ENCODE measurements at regions not wholly inside any gene's neighbourhood (a gene's known extent, or its start where the extent isn't known, plus 50 kb on each side); places are given as distances from the start of the nearest gene placed in this dataset.

DNA sequence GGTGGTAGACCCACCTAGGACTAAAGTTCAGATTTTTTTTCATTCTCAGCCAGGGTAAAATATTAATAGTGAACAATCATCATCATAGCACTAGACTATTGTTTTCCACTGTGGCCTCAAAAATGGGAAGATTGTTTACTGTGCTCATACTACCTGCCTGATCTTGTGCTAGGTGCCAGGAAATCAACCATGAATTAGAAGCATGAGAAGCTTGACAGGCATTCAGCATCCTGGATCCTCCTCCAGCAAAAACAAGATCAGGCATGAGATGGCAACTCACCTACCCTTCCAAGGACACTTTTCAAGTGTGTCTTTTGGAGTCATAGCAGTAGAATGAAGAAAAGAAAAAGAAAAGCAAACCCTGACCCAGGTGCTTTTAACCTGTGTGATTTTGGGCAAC lies 174.2 kb downstream of the CYLD start:
- no peaks in the 10 kb centered on the region for H3K9me3 ChIP-seq
- peaks cover 14% of the 10 kb centered on the region for H3K27me3 ChIP-seq
- no peaks in the 10 kb centered on the region for H3K36me3 ChIP-seq
- H3K4me1 ChIP-seq (ENCODE audit: control insufficient read depth in 1 of 2, insufficient read depth in 1 of 2, low read depth in 1 of 2, low read length in 1 of 2), result no peaks in the 10 kb centered on the region
- H3K27ac ChIP-seq, result no peak overlapping the region
- TF ChIP-seq, protein P1, sequence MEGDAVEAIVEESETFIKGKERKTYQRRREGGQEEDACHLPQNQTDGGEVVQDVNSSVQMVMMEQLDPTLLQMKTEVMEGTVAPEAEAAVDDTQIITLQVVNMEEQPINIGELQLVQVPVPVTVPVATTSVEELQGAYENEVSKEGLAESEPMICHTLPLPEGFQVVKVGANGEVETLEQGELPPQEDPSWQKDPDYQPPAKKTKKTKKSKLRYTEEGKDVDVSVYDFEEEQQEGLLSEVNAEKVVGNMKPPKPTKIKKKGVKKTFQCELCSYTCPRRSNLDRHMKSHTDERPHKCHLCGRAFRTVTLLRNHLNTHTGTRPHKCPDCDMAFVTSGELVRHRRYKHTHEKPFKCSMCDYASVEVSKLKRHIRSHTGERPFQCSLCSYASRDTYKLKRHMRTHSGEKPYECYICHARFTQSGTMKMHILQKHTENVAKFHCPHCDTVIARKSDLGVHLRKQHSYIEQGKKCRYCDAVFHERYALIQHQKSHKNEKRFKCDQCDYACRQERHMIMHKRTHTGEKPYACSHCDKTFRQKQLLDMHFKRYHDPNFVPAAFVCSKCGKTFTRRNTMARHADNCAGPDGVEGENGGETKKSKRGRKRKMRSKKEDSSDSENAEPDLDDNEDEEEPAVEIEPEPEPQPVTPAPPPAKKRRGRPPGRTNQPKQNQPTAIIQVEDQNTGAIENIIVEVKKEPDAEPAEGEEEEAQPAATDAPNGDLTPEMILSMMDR (IDR thresholded peaks at IDR 0.05), result no peak
- no peak overlapping the region for H3K4me3 ChIP-seq (ENCODE audit: low read depth in 1 of 2, low read length in 1 of 2)

DNA sequence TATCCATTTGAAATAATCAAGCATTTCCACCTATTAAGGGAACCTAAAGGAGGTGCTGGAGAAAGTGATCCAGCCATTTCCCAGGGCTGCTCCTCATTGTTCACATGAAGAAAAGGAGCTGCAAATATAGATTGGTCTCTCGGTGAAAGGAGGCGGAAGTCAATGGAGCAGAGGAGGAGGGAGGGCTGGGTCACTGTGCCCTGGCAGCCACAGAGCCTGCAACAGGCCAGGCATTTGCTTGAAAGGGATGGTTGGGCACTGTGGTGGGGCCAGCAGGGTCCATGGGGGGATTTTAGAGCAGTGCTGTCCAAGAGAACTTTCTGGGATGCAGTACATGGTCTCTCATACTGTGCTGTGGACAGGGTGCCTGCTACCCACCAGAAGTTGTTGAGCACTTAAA lies 173.2 kb downstream of the CYLD start:
- Histone ChIP-seq H3K36me3 (no peaks in the 10 kb centered on the region), H3K9me3 (no peaks in the 10 kb centered on the region), H3K27ac (no peak overlapping the region), H3K27me3 (peaks cover 22% of the 10 kb centered on the region), H3K4me3 (ENCODE audit: low read depth in 1 of 2, low read length in 1 of 2) (no peak overlapping the region), H3K4me1 (ENCODE audit: control insufficient read depth in 1 of 2, insufficient read depth in 1 of 2, low read depth in 1 of 2, low read length in 1 of 2) (no peaks in the 10 kb centered on the region)
- TF ChIP-seq, protein P1 (IDR thresholded peaks at IDR 0.05), result no peak

DNA sequence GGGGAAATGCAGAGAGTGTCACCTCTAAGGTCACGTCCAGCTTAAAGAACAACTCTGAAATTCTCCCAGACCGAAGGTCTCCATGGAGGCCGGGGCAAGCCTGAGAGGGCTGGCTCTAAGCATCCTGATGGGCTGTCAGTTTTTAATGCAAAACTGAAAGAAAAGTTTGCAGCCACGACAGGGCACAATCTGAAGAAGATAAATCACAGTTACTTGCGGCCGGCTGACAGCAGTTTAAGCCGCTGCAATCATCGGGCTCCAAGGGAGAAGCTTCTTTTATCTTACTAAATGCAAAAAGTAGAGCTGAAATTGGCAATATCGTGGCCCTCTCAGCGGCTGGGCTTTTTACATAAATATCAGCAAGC lies 168.8 kb downstream of the CYLD start:
- no peaks in the 10 kb centered on the region for H3K9me3 ChIP-seq
- TF ChIP-seq, protein P1 (IDR thresholded peaks at IDR 0.05), result no peak
- H3K4me3 ChIP-seq (ENCODE audit: low read depth in 1 of 2, low read length in 1 of 2), result no peak overlapping the region
- H3K36me3 ChIP-seq, result no peaks in the 10 kb centered on the region
- H3K27me3 ChIP-seq, result peaks cover 24% of the 10 kb centered on the region
- no peak overlapping the region for H3K27ac ChIP-seq
- no peaks in the 10 kb centered on the region for H3K4me1 ChIP-seq (ENCODE audit: control insufficient read depth in 1 of 2, insufficient read depth in 1 of 2, low read depth in 1 of 2, low read length in 1 of 2)

DNA sequence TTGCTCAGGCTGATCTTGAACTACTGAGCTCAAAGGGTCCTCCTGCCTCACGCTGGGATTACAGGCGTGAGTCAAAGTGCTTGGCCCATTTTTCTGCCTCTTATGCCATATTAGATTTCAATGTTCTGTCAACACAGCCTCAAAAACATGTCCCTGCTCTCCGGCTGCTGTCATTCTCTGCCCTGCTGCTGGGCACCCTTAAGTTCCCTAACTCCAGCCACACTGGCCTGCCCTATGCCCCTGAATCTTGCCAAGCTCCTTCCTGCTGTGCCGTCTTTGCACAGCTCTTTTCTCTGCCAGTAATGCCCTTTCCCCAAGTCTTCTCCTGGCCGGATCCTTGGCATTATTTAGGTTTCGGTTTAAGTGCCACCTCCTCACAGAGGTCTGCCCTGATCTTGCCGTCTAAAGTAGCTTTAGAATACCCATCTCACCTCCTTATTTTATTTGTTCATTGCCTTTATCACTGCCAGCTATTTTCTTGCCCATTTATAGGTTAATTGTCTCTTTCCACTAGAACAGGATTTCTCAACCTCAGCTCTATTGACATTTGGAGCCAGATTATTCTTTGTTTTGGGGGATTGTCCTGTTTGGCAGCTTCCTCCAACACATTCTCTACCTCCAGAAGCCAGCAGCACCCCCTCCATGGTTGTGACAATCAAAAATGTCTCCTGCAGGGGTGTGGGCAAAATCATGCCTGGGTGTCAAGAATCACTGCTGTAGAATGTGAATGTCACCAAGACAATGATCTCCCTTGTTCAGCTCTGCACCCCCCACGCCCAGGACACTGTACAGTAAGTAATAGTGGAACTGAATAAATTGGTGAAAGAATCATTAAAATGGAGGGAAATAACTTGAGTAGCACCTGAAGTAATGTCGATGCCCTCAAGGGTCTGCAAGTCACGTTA lies 168.2 kb downstream of the CYLD start:
- Histone ChIP-seq H3K4me1 (ENCODE audit: control insufficient read depth in 1 of 2, insufficient read depth in 1 of 2, low read depth in 1 of 2, low read length in 1 of 2) (no peaks in the 10 kb centered on the region), H3K36me3 (no peaks in the 10 kb centered on the region), H3K4me3 (ENCODE audit: low read depth in 1 of 2, low read length in 1 of 2) (no peak overlapping the region), H3K27ac (no peak overlapping the region), H3K27me3 (peaks cover 24% of the 10 kb centered on the region), H3K9me3 (no peaks in the 10 kb centered on the region)
- TF ChIP-seq, protein P1 (IDR thresholded peaks at IDR 0.05), result no peak

DNA sequence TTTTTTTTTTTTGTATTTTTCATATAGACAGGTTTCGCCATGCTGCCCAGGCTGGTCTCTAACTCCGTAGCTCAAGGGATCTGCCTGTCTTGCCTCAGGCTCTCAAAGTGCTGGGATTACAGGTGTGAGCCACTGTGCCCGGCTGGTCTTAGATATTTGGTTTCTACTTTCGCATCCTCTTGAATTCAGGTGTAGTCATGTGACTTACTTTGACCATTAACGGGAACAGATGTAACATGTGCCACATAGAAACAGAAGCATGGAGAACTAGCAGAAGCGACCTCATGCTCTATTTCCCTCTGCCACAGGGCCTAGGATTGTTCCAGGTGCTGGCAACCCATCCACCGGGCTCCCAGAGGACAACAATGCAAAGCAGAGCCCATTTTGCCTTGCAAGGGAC lies 166.6 kb downstream of the CYLD start:
- no peak overlapping the region for H3K27ac ChIP-seq
- TF ChIP-seq, protein P1 (IDR thresholded peaks at IDR 0.05), result no peak
- H3K9me3 ChIP-seq, result no peaks in the 10 kb centered on the region
- peaks cover 24% of the 10 kb centered on the region for H3K27me3 ChIP-seq
- no peak overlapping the region for H3K4me3 ChIP-seq (ENCODE audit: low read depth in 1 of 2, low read length in 1 of 2)
- H3K4me1 ChIP-seq (ENCODE audit: control insufficient read depth in 1 of 2, insufficient read depth in 1 of 2, low read depth in 1 of 2, low read length in 1 of 2), result no peaks in the 10 kb centered on the region
- no peaks in the 10 kb centered on the region for H3K36me3 ChIP-seq

Measured in neutrophil (primary cell).